GM21717 (cell line): ENCODE measurements at regions not wholly inside any gene's neighbourhood (a gene's known extent, or its start where the extent isn't known, plus 50 kb on each side); places are given as distances from the start of the nearest gene placed in this dataset.
A peak's percentile ranks its signal among the peaks of the same experiment; 100 is the strongest.
"Not testable (repeated sequence)": the region's sequence is repeated elsewhere in the genome, so short reads cannot be mapped to it uniquely, and the experiment has no call there.

Source experiments
- ATAC-seq: cut with Tn5 transposase; IDR thresholded peaks from one replicate; pipeline ENCODE4 v1.9.1; 2021; ENCODE audit warnings: mild to moderate bottlenecking, moderate library complexity; ENCODE audit not compliant: unreplicated experiment

- not testable (repeated sequence) for ATAC-seq
These were observed 75.3 kb upstream of the OR4F16 start for GRCh38 chr1:761791-762190.

- not testable (repeated sequence) for ATAC-seq
These were observed 85.0 kb upstream of the OR4F16 start for GRCh38 chr1:771449-771848.

- not testable (repeated sequence) for ATAC-seq
These were observed 91.2 kb upstream of the OR4F16 start for GRCh38 chr1:777480-778180.

- ATAC-seq, result peak; percentile 100
These were observed 92.2 kb upstream of the OR4F16 start for GRCh38 chr1:778451-779278.

DNA sequence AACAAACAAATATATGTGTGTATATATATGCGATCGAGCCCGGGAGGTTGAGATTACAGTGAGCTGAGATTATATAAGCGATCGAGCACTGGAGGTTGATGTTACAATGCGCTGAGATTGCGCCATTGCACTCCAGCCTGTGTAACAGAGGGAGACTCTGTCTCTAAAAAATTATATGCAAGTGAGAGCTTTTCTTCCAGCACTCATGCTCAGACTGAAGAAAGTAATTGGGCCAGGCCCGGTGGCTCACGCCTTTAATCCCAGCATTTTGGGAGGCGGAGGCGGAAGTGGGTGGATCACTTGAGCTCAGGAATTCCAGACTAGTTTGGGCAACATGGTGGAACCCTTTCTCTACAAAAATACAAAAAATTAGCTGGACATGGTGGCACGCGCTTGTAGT lies 93.2 kb upstream of the OR4F16 start:
- ATAC-seq, result not testable (repeated sequence)

- no peak for ATAC-seq
These were observed 102.4 kb upstream of the OR4F16 start for GRCh38 chr1:788835-789234.

DNA sequence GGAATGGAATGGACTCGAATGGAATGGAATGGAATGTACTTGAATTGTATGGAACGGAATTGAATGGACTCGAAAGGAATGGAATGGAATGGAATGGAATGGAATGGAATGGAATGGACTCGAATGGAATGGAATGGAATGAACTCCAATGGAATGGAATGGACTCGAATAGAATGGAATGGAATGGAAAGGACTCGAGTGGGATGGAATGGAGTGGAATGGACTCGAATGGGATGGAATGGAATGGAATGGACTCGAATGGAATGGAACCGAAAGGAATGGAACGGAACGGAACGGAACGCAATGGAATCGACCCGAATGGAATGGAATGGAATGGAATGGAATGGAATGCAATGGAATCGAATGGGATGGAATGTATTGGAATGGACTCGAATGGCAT lies 103.2 kb upstream of the OR4F16 start:
- ATAC-seq, result not testable (repeated sequence)

DNA sequence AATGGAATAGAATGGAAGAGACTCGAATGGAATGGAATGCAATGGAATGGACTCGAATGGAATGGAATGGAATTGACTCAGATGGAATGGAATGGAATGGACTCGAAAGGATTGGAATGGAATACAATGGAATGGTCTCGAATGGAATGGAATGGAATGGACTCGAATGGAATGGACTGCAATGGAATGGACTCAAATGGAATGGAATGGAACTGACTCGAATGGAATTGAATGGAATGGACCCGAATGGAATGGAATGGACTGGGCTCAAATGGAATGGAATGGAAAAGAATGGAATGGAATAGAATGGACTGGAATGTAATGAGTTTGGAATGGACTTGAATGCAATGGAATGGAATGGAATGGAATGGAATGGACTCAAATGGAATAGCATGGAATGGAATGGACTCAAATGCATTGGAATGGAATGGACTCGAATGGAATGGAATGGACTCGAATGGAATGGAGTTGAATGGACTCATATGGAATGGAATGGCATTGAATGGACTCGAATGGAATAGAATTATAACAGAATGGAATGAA lies 104.0 kb upstream of the OR4F16 start:
- not testable (repeated sequence) for ATAC-seq

DNA sequence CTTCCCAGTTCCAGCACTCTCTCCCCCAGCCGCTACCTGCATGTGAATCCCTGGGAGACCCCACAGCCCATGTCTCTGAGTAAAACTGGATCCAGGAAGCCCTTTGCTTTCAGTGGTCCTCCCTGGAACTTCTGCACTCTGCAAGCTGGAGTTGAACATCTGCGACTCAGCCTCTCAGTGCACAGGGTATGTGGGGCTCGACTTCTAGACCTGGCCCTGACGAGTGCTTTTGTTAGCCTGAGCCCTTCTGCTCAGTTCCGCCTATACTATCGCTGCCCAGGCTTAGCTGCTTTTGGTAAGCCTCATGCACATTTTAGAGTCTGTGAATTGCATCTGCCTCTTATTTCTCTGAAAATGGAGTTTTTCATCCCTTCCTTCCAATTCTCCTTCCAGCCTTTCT lies 107.9 kb upstream of the OR4F16 start:
- ATAC-seq, result not testable (repeated sequence)

GRCh38 chr1:794918-795584 lies 108.6 kb upstream of the OR4F16 start:
- not testable (repeated sequence) for ATAC-seq

GRCh38 chr1:797649-798048 lies 111.2 kb upstream of the OR4F16 start:
- not testable (repeated sequence) for ATAC-seq

DNA sequence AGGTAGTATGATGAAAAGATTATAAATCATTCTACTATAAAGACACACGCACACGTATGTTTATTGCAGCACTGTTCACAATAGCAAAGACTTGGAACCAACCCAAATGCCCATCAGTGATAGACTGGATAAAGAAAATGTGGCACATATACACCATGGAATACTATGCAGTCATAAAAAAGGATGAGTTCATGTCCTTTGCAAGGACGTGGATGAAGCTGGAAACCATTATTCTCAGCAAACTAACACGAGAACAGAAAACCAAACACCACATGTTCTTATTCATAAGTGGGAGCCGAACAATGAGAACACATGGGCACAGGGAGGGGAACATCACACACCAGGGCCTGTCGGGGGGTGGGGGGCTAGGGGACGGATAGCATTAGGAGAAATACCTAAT lies 113.9 kb upstream of the OR4F16 start:
- not testable (repeated sequence) for ATAC-seq

GRCh38 chr1:804378-805115 lies 118.1 kb upstream of the OR4F16 start:
- ATAC-seq, result peak; percentile 68

DNA sequence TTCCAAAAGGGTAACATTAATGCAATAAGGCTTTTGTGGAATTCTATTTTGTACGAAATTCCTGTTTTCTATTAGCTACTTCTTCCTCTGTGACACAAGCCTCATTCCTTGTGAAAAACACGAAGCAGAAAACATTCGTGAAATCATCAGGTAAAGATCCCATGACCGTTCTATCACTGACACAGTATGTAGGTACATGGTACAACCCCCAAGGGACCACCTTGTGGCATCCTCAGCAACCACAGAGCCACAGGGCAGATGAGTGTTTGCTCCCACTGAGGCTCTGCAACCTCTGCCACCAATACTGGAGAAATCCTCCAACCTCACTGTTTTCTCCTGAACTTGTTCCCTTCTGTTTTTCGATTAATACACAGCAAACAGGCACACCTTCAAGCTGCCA lies 118.4 kb upstream of the SAMD11 start:
- not testable (repeated sequence) for ATAC-seq

DNA sequence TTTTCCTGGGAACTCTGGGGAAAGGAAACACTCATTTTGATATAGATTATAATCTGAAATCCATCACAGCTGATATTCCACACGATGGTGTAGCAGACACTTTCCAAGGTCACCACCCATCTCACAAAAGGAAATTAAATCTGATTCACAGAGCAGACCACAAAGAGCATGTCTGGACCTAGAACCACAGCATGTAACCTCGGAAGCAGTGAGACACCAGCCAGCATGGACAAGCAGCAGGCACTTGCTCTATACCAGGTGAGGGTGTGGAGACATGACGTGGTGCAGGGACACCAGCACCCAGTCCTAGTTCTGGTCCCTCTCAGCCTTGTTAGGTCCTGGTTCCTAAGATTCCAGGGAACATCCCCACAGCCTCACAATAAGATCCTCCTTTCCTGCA lies 116.7 kb upstream of the SAMD11 start:
- ATAC-seq, result not testable (repeated sequence)

- not testable (repeated sequence) for ATAC-seq
These were observed 115.9 kb upstream of the SAMD11 start for GRCh38 chr1:807699-808390.

DNA sequence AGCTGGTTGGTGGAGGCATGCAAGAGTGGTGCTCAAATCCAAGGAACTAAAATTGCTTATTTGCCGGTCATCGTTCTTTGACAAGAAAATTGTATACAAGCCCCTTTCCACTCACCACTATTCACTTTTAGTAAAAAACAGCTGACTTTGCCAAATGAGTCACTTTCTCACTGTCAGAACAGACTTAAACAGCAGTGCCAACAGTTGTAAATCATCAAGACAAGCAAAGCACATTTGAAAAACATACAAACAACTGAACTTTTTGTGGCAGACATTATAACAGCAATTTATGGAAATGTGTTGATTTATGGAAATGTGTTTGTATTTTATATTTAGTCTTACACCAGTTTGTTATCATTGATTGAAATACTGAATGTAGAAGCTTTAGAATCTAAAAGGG lies 112.8 kb upstream of the SAMD11 start:
- ATAC-seq, result not testable (repeated sequence)

DNA sequence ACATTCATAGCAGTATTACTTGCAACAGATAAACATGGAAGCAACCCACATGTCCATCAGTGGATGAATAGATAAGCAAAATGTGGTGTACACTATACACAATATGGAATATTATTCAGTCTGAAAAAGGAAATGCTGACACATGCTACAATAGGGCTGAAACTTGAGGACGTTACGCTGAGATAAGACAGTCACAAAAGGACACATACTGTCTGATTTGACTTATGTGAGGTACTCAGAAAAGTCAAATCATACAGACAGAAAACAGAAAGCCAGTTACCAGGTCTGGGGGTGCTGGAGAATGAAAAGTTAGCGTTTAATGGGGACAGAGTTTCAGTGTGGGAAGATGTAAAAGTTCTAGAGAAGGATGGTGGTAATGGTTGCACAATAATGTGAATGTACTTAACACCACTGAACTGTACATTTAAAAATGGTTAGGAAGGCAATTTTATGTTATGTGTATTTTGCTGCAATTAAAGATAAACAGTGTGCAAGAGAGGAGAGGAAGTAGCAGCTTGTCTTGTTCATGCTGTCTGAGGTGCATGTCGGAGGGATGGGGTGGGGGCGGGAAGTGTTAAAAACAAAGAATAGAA lies 111.1 kb upstream of the SAMD11 start:
- ATAC-seq, result not testable (repeated sequence)

DNA sequence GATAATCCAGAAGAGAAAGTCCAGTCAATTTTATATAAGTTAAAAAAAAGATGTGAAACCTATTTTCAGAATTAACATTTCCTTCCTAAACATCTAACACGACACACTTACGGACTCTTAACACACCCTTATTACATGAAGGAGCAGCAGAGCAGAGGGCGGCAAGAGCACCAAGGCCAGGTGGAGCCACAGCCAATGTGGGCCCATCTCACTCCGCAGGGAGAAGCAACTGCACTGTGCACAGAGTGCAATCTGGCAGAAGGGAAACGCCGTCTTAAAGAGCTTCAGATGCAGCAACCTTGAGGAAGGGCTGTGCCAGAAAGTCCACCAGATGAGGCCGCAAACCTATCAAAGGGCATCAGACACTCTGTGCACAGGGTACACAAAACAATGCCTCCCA lies 109.2 kb upstream of the SAMD11 start:
- ATAC-seq, result not testable (repeated sequence)
